ENCODE measurements at regions not wholly inside any gene's neighbourhood (a gene's known extent, or its start where the extent isn't known, plus 50 kb on each side); places are given as distances from the start of the nearest gene placed in this dataset.
"Not testable (repeated sequence)": the region's sequence is repeated elsewhere in the genome, so short reads cannot be mapped to it uniquely, and the experiment has no call there.

GRCh38 chr6:1445650-1446330 is 56.4 kb downstream of the FOXF2 start:
- no peak for DNase-seq

- DNase-seq: no peak
These were observed 60.5 kb downstream of the FOXF2 start for GRCh38 chr6:1449896-1450295.

DNA sequence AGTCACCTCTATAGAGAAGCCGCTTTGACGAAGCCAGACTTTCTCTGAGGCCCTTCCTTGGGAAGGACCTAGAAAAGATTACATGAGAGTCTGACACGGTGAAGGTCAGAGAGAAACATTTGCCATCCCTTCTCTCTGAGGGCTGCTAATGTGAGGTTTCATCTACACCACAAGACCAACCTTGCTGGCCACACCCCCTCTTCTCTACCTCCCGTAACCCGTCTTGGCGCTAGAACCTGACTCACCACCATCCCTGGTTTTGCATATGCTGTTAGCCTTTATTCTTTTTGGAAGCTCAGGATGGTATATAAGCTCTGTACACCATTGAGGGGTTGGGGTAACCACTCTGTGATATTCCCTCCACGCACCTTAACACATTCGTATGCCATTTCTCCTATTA is 63.6 kb downstream of the FOXF2 start:
- no peak for DNase-seq

- DNase-seq: not testable (repeated sequence)
These were observed 67.4 kb downstream of the FOXF2 start for GRCh38 chr6:1456816-1457215.

DNA sequence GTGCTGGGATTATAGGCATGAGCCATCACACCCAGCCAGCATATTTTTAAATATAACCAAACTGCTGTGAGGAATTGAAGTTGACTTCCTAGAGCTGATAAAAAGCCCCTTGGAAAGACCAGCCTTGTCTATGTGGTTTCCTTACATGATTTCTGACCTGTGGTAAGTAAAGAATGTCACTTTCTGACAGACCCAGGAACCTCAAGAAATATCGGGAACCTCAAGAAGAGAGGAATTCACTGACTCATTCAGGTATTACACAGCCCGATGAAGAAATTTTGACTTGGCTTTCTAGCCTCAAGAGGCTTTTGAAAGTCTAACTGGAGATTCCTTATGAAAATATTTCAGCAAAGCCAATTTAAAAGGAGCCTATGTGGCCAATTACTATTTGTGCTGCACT is 71.8 kb downstream of the FOXF2 start:
- no peak for DNase-seq

DNA sequence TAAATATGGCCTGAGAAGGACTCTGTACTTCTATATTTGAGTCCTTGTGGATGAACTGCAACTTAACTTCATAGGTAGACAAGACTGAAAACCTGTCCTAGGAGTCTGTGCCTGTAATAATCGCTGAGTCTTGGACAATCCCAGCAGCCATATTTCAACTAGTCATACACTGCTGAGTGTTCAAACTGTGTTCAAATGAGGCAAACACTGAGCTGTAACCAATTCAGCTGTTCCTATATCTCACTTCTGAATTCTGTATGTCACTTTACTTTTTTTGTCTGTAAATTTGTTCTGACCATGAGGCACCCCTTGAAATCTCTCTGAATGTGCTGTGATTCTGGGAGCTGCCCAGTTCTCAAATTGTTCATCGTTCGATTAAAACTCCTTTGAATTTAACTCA is 72.4 kb downstream of the FOXF2 start:
- no peak for DNase-seq

GRCh38 chr6:1463275-1463674 is 73.9 kb downstream of the FOXF2 start:
- no peak for DNase-seq

GRCh38 chr6:1463751-1464426 is 74.5 kb downstream of the FOXF2 start:
- no peak for DNase-seq

GRCh38 chr6:1464781-1465370 is 75.5 kb downstream of the FOXF2 start:
- DNase-seq: no peak

DNA sequence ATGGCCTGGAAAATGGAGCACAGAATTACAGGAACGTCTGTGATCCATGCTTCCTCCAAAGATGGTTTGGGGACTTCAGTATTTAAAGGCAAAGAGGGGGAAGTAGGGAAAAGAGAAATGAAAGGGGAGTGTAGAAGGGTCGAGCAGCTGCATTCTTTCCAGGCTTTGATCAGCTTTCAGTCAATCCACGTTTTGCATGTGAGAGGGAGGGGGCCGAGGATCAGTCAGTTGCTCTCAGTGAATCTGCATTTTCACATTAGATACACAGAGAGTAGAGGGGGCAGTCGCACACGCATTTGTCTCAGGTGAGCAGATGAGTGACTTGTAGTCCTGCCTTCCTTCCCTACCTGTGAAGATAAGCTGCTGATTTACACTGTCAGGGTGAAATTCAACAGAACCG is 78.8 kb downstream of the FOXF2 start:
- DNase-seq: no peak

- no peak for DNase-seq
These were observed 80.7 kb downstream of the FOXF2 start for GRCh38 chr6:1470040-1470439.

DNA sequence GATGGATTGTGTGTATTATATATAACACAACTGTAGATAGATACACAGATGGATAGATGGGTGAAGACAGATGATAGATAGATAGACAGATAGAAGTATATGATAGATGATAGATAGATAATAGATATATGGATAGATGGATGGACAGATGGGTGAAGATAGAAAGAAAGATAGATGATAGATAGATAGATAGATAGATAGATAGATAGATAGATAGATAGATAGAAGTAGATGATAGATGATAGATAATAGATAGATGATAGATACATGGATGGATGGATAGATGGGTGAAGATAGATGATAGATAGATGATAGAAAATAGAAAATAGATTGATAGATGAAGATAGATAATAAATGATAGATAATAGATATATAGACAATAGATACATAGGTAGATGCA is 83.3 kb downstream of the FOXF2 start:
- no peak for DNase-seq

DNA sequence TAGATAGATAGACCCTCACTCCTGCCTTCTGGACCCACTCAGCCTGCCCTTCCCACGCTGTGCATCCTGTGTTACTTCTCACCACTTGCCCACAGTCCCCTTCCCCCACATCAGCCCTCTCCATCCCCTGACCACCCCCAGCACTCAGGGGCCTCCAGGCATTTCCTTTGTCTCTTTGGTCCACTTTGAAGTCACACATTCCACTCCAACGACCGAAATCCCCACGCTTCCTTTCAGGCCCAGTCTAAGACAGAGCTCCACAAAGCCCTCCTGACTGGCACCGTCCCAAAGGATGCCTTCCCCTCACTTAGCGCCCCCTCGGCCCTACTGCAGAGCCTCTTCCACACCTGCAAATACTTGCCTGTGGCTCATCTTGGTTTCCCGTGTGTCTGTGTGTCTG is 83.8 kb downstream of the FOXF2 start:
- no peak for DNase-seq

DNA sequence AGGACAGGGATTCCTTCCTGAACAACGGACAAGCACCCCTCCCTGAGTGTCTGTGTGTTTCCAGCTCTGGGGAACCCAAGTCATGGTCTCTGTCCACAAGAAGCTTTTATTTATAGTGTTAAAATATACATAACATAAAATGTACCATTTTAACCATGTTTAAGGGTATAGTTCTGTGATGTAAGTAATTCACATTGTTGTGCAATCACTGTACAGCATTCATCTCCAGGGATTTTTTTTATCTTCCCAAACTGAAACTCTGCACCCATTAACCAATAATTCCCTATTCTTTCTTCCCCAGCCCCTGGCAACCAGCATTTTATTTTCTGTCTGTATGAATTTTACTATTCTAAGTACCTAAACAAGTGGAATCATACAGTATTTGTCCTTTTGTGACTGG is 84.2 kb downstream of the FOXF2 start:
- DNase-seq: no peak

DNA sequence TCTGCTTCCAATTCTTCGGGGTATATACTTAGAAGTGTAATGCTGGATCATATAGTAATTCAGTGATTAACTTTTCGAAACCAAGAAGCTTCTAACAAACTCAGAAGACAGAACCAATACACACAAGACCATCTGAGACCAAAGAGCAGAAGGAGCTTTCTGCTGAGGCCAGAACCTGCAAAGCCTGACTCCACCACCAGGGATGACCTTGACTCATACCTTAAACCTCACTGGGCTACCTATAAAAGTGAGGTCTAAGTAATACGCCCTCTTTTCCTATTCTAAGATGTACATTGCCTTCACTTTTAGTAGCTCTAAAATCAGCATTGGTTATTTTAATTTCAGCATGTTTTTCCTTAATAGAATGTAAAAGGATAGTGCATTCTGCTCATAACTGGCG is 84.8 kb downstream of the FOXF2 start:
- no peak for DNase-seq

- DNase-seq: no peak
These were observed 85.8 kb downstream of the FOXF2 start for GRCh38 chr6:1475174-1475573.

- no peak for DNase-seq
These were observed 88.2 kb downstream of the FOXF2 start for GRCh38 chr6:1477432-1478090.

DNA sequence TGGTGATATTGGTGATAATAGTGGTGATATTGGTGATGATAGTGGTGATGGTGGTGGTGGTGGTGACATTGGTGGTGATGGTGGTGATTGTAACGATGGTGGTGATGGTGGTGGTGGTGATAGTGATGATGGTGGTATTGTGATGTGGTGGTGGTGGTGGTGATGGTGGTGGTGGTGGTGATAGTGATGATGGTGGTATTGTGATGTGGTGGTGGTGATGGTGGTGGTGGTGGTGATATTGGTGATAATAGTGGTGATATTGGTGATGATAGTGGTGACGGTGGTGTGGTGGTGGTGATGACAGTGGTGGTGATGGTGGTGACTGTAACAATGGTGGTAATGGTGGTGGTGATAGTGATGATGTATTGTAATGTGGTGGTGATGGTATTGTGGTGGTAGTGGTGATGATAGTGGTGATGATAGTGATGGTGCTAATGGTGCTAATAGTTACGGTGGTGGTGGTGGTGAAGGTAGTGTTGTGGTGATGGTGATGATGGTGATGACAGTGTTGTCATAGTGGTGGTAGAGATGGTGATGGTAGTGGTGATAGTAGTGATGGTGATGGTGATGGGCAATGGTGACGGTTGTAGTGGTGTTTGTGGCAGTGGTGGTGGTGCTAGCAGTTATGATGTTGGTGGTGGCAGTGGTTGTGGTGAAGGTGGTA is 88.9 kb downstream of the FOXF2 start:
- DNase-seq: not testable (repeated sequence)

DNA sequence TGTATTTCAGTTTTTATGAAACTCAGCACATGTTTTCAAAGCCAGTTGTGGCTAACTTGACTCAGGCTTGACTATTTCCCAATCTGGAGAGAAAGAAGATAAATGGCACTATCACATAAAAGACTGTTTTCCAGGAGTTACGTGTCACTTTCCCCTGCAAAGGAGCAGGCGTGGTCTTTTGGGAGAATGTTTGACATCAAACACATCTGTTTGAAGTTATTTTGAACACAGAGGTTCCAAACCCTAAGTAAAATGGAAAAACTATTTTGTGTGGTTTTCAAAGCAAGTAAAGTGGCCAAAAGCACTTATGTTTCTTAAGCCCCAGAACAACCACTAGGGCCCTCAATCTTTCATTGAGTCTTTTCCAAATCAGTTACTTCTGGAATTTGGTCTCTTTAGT is 89.7 kb downstream of the FOXF2 start:
- DNase-seq: no peak

DNA sequence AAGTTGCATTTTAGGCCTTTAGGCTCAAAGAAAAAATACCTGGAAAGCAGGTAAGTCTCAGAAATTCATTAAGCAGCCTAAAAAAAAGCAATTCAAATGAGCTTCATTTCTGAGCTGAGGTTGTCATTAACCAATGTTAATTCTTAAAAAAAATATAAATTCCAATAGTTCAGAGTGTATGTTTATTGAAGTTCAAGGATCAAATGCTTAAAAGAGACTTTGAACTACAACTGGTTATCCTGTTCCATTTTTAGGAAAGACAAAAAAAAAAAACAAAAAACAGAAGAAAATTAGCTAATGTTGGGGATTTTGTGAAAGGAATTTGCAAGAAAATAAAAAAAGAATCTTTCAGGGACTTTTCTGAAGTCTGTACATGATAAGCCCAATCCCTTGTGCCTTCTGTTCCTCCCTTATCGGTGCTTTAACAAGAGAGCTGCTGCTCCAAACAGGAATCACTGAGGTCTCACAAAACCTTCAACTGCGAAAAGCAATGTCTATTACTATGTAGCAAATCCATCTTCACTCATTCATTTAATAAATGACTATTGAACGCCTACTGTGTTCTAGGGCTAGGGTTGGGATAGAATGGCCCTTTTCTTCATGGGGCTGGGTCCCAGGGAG is 90.3 kb downstream of the FOXF2 start:
- no peak for DNase-seq

GRCh38 chr6:1481286-1481685 is 91.9 kb downstream of the FOXF2 start:
- no peak for DNase-seq

DNA sequence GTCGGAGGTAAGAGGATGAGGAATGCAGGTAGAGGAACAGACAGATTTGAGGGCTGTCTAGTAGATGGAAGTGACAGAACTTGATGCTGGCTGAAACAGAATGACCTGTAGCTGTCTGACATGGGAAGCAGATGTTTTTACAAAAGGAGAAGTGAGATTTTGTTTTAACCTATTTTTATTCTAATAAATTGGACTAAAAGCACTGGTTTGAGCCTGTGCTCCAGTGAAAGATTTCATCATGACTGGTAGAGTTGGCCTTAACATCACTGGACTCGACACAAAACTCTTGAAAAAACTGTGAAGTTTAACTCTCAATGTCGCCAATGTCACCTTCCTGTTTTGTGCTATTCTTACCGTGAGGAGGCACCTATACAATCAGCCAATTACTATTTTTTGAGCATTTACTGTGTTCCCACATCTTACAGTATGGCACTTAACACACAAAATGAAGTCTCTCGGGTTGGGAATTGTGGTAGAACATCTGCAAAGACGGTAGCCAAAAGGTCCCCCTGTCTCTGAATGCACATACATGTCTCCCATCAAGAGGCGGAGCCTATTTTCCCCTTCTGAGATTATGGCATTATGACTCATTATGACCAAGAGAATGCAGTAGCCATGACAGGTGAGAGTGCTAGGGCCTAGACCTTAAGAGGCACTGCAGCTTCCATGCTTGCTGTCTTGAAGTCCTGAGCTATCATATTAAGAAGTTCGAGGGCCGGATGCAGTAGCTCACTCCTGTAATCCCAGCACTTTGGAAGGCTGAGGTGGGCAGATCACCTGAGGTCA is 93.2 kb downstream of the FOXF2 start:
- no peak for DNase-seq
